GM19023 (cell line): ENCODE measurements at regions not wholly inside any gene's neighbourhood (a gene's known extent, or its start where the extent isn't known, plus 50 kb on each side); places are given as distances from the start of the nearest gene placed in this dataset.

ENCODE experiments used
- ATAC-seq: cut with Tn5 transposase; IDR thresholded peaks from one replicate; pipeline ENCODE4 v1.9.1; 2021; ENCODE audit warnings: mild to moderate bottlenecking, moderate library complexity; ENCODE audit not compliant: unreplicated experiment

DNA sequence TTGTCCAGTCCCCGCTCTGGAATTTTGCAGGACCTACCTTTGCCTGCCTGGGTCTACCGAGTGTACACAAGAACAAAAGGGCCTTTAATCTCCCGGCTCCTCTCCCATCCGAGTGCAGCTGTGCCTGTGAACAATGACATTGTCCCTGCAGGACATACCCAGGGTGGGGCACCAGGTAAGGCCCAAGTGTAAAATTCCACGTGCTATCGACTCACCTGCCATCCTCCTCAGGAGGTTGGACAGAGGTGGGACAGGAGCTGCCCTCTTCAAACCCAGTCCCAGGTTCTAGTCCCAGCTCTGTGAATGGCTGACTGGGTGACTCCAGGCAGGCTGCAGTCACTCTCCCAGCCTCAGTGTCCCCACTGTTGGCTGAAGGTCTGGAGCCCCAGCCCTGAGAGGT lies 159.6 kb upstream of the ALDH1B1 start:
- no peak for ATAC-seq

DNA sequence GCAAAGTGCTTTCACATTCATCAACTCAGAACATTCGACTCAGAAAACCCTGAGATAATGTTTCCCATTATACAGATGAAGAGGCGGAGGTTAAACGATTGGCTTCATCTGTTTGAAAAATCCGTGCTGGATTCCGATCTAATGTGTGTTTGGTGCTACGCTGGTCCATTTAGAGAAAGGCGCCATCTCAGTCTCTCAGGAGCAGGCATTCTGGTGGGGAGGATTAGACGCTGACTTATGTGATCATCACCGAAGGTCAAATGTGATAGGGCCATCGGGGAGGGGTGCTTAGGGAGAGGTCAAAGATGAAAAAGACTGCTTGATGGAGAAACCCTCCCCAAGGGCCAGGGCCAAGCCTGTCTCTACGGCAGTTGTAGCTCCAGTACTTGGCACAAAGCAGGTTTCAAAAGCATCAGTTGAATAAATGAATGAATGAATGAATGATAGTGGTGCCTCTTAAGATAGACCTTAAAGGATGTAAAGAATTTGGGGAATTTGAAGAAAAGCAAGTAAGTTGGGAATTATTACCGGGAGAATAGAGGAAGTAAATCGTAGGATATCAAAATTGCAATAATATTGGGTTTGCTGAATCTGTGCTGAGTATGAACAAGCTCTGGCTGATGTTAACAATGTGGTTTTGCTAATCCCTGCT lies 160.6 kb upstream of the SHB start:
- no peak for ATAC-seq

DNA sequence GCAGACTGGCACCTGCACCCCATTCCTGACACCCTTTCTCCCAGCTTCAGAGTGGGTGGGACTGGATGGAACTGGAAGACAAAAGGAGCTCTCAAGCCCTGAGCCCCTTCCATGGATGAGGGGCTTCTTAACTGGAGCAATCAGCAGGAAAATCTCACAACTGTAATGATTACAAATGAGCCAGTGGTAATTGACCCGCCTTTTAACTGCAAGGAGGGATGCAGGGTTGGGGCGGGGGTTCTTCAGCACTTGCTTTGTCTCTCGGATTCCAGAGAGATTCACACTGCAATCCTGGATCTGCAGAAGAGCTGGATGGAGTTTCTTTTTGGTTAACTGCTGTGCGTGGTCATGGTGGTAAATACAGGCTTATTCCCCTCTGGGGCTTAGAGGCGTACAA lies 160.1 kb upstream of the SHB start:
- no peak for ATAC-seq

DNA sequence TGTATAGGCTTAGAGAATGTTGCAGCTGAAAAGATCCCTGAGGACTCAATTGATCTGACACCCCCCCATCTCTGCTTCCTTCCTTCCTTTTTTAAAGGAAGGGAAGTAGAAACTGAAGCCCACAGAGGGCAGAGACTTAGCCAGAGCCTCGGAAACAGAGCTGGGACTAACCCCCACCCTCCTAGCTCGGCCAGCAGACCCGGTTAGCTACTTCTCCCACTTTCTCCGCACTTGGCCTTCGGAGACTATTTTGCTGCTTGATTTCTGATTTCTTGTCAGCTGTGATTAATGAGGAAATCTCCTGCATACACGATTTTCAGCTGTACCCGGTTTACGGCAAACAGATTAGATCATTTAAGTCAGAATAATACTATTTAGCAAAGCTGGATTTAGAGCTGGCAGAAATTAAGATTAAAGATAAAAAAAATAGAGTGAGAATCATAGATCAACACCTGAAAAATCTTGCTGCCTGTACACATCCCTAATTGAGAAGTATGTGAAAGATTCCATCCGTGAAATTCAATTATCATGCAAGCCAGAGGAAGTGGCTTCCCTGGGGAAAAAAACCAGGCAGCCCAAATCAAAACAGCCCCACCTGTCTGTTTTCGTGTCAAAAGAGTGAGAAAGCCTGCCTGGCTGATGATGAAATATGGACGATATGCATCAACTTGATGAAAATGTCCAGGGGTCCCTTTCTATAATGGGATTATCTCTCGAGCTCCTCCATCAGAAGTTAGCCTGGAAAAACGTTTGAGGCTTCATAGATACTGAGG lies 159.5 kb upstream of the SHB start:
- ATAC-seq: no peak

DNA sequence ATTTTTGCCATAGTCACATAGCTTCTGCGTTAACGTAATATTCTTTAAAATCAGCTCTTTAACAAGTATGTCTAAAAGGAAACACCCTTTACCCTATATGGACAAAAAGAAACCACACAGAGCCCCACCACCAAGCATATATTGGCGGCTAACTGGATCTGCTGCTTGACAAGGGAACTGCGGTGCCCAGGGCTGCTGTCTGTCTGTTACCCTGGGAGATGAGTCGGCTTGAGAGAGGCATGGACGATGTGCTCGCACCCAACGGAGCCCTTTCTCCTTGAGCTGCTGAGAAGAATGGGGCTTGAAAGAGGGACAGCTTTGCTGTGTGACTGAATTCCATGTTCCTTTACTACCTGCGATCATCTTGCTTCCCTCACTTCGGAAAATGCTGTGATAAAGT lies 158.6 kb upstream of the SHB start:
- ATAC-seq: no peak

DNA sequence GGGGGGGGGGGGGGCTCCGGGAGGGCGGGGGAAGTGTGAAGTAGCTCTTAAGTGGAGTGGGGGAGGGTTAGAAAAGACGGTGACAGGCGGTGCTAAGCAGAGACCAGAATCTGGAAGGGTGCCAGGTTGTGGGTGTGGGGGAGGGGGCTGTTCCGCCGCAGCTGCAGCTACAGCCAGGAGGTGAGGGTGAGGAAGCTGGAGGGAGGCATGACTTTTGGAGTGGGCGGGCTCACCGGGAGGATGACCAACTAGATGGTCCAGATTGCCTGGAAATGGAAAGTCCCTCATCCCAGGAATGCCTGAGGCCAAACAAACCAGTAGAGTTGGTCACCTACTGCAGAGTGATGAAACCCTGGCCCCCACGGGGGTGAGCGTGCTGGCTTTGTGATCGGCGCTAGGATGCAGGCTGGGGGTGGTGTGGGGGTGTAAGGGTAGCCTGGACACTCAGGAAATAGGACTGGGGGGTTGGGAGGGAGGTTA lies 158.1 kb upstream of the SHB start:
- peak; percentile 85 for ATAC-seq

DNA sequence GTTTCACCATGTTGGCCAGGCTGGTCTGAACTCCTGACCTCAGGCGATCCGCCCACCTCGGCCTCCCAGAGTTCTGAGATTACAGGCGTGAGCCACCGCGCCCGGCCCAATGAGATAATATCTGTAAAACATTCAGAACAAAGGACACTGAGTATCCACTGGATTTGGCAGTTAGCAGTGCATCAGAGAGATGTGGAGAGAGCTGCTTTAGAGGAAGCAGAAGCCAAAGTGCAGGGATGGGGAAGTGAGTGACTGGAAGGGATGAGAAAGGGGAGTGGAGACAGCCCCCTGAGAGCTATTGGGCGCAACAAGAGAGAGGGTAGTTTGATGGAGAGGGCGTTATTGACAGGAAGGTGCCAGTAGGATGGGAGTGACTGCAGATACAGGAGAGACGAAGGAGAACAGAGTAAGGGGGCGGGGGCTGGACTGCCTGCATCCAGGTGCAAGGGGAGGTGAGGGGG lies 157.5 kb upstream of the SHB start:
- ATAC-seq: no peak

DNA sequence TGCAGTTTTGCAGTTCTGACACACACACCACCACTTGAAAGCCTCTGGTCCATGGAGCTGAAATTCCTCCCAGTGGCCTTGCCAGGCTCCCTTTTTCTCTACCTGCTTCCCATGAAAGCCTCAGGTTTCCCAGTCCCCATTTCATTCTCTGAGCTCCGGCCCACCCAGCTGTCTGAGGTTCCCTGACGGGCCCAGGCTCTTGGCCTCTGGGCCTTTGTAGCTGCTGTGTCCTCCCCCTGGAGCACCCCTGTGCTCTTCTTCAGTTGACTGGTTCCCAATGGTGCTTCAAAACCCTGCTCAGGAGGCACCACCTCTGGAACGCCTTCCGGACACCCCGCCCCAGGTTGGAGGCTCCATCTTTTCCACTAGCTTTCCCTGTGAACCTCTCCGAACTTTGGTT lies 155.9 kb upstream of the SHB start:
- ATAC-seq: no peak

DNA sequence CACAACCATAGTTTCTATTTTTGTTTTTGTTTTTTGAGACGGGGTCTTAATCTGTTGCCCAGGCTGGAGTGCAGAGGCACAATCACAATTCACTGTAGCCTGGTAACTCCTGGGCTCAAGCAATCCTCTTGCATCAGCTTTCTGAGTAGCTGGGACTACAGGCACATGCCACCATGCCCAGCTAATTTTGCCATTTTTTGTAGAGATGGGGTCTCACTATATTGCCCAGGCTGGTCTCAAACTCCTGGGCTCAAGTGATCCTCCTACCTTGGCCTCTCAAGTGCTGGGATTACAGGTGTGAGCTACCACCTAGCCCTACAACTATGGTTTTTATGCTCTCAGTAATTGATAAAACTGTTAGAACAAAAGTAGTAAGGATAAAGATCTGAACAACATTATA lies 147.5 kb upstream of the SHB start:
- ATAC-seq: no peak

DNA sequence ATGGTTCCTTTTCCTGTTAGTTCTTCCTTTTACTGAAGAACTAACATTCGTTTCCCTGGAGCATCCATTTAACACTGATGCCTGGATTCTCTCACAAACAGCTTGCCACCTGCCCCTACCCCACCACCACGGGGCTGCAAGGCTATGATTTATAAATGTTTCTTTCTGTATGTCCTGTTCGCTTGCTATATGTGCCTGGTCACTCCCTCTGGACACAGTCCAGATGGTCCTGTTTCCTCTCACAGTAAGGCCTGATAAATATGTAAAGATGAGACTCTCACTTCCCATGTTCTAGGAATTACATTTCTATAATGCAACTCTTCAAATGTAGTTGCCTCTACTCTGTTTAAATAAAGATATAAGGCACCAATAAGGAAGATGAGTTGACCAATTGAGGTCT lies 146.4 kb upstream of the SHB start:
- no peak for ATAC-seq

DNA sequence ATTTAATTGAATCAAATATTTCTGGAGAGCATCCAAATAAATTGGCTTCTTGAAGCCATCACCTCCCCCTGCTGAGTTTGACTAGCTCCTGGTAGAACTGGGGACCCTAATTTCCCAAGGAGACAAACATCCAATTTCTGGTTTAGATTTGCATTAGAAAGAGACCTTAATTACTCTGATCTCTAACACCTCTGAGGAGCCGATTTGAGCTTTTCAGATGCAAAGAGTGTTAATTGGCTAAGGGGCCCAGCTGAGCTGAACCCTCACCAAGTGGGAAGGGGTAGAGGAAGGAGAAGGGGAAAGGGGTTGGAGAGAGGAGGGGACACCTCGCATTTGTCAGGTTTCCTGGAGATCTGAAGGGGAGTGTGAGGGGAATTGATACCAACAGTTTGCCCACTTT lies 145.4 kb upstream of the SHB start:
- no peak for ATAC-seq

DNA sequence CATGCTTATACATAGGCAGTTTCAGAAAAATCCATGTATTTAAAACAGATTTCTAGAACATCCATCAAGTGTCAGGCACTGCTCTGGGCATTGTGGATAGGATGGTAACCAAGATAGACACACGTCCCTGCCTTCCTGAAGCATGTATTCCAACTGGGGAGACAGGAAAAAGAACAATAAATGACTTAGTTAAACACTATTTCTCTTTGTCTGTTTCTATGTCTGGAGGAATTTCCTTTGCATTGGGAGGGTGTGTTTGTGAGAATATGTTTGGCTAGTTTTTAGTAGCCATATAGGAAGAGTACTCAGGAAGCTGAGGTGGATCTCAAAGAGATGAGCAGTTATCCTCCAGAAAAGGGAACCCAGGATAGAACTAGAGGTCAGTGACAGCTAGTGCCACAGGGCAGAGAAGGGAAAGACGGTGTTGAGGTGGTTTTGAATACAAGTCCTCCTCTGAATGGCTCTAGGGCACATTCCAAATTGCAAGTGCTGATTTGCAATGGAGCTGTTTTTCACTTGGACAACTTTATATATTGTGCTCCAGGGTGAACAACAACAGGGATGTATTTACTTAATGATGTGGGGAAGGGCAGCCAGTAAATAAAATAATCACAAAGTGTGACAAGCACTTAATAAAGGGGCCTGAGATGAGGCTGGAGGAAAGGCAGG lies 144.7 kb upstream of the SHB start:
- ATAC-seq: no peak

DNA sequence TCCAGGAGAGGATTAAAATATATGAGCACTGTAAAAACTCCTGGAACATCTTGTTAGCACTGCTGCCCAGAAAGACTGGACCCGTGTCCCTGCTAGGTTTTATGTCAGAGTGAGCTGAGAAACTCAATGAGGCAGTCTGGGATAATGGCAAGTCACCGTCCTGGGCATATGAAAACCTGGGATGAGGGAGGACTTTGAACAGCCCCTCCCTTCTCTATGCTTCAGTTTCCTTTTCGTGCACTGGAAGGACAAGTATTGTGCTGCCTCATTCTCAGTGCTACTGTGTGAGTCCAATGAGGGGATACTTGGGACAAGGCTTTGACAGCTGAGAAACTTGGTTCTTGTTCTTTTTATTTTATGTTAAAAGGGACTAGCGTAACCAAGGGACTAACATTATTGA lies 143.0 kb upstream of the SHB start:
- ATAC-seq: no peak

DNA sequence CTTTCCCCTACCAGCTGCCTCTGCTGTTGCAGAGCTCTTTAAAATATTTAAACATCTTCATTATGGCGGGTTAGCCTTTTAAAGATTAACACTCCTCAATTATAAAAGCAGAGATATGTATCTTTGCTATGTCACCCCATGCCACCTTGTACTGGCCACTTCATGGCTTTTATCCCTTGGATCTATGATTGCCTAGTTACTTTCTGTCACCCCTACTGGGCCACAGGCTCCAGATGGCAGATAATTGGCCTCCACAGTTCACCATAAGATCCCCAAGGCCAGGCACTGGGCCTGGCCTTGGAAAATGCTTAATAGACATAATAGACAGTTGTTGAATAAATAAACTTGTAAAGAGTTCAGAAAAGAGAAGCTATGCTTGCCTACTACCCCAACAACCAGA lies 142.0 kb upstream of the SHB start:
- ATAC-seq: no peak

DNA sequence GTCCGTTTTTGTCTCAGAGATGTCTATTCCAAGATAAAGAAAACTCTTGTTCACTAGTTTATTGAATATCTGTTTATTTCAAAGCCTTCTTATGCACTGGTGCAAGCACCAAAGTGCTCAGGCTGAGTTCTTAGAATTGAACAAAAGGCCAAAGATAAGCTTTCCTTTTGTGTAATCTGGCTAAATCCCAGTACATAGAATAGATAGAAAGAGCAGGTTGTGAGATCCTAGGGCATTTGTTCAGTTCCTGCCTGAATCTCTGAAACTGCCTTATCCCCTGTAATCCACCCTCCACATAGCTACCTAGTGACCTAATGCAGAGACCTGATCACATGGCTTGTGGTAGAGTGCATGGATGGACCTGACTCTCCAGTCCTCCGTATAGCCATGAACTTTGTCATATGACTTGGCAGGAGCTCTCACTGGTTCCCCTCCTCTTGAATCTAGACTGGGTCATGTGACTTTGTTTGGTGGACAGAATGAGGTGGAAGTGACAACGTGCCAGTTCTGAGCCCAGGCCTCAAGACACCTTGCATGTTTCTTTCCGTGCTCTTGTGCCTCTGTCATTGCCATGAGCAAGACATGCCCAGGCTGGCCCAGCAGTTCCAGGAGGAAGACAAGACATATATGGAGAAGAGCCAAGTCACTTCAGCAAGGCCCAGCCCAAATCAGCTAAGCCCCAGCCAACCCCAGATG lies 139.3 kb upstream of the SHB start:
- ATAC-seq: no peak

DNA sequence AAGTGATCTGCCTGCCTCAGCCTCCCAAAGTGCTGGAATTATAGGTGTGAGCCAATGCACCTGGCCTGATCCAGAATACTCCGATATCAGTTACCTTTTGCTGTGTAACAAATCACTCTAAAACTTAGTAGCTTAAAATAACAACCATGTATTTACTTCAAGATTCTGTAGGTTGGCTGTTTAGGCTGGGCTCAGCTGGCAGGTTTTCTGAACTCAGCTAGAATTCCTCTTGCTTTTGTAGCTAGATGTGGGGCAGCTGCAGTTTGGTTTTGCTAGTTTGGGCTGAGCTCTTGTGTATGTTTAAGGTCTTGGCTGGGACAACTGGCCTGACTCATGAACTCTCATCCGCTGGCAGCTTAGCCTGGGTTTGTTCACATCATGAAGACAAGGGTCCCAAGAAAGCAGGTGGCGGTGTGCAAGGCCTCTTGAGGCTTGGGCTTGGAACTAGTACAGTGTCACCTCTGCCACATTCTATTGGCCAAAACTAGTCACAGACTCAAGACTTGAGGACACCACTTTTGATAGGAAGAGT lies 138.3 kb upstream of the SHB start:
- ATAC-seq: no peak

DNA sequence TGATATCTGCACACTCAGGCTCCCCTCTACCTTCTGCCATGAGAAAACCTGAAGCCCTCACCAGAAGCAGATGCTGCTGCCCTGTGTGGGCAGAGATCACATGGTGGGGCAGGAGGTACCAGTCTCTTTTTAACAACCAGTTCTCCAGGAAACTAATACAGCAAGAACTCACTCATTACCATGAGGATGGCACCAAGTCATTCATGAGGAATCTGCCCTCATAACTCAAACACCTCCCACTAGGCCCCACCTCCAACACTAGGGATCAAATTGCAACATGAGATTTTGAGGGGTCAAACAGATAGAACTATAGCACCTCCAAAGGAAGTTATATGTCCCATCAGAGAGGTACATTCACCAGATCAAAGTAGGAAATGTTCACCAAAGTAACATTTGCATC lies 136.3 kb upstream of the SHB start:
- ATAC-seq: no peak

DNA sequence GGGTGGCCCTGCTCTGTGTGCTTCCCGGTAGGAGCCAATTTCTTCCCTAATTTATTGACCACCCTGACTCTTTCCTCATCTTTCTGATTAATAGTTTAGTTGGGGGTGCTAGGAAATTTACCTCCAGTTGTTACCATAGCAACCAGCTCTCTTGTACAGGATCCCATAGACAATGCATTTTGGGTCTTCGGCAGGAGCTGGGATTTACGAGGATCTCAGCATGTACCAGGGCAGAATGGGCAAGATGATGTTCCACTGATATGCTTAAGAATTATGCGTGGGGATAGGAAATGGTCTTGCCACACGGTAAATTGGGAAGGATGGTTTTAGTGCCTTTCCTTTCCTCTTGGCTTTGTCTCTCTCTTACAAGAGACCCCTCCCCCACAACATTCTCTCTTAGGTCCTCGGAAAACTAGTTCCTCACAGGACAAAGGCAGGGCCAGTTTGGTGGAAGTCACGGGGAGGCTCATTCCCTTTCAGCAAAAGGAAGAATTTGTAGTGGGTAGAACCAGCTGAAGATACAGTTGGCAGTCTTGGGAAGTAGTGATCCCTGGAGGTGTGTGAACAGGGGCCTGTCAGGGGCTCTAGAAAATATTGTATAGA lies 133.4 kb upstream of the SHB start:
- no peak for ATAC-seq

DNA sequence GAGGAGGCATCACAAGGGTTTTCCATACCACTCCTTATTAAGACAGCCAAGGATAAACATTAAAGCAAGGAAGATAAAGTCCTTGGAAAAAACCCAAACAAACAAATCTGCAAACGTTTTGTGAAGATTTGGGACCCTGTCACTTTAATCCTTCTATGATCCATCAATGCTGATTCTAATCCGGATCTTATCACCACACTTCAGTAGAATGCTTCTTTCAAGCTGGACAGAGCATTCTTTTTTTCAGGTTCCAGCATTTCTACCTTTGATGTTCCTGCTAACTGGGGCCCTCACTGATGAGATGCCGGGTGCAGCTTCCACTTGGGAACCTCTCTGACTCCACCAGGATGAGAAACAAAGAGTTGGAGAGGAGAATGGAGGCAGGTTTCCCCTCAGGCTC lies 132.8 kb upstream of the SHB start:
- ATAC-seq: no peak

DNA sequence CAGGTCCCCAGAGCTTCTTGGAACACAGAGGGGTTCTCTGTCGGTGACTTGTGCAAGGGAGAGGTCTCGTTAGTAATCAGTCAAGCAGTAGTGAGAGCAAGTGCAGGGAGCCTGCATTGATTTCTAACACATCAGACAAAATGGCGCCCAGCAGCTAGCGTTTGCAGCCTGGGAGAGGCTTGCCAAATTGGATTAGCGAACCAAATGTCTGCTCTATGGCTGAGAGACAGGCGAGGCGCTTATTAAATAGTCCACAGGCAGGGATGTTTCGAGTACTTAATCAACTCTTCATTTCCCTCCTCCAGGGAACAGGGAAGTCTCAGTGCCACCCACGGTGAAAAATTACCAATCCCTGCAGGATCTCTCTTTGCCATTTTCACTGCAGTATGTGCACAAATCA lies 131.4 kb upstream of the SHB start:
- ATAC-seq: no peak

DNA sequence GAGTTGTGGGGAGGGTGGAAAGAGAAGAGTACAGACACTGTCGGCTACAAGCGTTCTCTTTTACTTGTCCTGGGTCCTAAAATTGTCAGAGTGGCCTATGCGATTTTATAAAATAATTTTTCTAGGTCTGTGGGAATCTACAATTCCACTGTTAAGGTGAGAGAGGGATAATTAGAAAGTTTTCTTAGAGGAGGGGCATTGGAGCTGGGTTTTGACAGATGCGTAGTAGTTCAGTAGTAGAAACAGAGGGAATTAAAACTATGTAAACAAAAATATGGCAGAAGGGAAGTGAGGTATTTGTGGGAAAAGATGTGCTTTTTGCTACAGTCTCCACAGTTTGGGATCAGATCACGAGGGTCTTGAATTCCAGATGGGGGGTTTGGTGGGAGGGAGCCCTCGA lies 129.1 kb upstream of the SHB start:
- no peak for ATAC-seq
